ENCODE measurements at regions not wholly inside any gene's neighbourhood (a gene's known extent, or its start where the extent isn't known, plus 50 kb on each side); places are given as distances from the start of the nearest gene placed in this dataset.
A peak's percentile ranks its signal among the peaks of the same experiment; 100 is the strongest.
"Not testable (repeated sequence)": the region's sequence is repeated elsewhere in the genome, so short reads cannot be mapped to it uniquely, and the experiment has no call there.

DNA sequence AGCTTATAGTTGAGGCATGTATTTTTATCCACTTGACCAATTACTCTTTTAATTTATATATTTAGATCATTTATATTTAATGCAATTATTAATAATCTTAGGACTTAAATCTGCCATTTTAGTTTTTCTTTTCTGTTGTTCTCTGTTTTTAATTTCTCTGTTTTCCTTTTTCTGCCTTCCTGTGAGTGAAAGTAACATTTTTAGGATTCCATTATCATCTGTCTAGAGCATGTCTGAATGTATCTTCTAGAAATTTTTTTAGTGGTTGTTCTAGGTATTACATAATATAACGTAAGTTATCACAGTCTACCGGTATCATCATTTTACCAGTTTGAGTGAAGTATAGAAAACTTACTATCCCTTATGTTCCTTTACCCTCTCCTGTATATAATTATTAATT lies 197.3 kb downstream of the UNC5CL start:
- TF ChIP-seq, protein P1, sequence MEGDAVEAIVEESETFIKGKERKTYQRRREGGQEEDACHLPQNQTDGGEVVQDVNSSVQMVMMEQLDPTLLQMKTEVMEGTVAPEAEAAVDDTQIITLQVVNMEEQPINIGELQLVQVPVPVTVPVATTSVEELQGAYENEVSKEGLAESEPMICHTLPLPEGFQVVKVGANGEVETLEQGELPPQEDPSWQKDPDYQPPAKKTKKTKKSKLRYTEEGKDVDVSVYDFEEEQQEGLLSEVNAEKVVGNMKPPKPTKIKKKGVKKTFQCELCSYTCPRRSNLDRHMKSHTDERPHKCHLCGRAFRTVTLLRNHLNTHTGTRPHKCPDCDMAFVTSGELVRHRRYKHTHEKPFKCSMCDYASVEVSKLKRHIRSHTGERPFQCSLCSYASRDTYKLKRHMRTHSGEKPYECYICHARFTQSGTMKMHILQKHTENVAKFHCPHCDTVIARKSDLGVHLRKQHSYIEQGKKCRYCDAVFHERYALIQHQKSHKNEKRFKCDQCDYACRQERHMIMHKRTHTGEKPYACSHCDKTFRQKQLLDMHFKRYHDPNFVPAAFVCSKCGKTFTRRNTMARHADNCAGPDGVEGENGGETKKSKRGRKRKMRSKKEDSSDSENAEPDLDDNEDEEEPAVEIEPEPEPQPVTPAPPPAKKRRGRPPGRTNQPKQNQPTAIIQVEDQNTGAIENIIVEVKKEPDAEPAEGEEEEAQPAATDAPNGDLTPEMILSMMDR (IDR thresholded peaks at IDR 0.05; ENCODE audit: insufficient read depth, low read depth, low read length, missing control alignments), result no peak
- no peak for DNase-seq (ENCODE audit: low read depth)
- no peak overlapping the region for H3K4me3 ChIP-seq (ENCODE audit: low read length)

DNA sequence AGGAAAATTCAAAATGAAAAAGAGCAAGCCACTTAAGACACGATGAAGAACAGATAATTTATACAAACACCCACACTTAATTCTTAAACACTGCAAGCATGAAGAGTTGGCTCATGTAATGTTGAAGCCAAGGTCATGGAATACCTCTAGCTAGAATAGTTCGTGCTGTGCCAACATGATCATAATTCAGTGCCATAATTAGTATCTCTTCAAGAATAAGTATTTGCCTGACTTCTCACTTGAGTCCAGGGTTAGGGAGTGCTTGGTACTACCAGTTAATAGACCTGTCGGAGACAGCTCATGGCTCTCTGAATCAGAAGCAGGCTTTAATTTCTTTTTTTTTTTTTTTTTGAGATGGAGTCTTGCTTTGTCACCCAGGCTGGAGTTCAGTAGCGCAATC lies 206.3 kb downstream of the UNC5CL start:
- TF ChIP-seq, protein P1 (IDR thresholded peaks at IDR 0.05; ENCODE audit: insufficient read depth, low read depth, low read length, missing control alignments), result no peak
- H3K4me3 ChIP-seq (ENCODE audit: low read length), result no peak overlapping the region
- no peak for DNase-seq (ENCODE audit: low read depth)

DNA sequence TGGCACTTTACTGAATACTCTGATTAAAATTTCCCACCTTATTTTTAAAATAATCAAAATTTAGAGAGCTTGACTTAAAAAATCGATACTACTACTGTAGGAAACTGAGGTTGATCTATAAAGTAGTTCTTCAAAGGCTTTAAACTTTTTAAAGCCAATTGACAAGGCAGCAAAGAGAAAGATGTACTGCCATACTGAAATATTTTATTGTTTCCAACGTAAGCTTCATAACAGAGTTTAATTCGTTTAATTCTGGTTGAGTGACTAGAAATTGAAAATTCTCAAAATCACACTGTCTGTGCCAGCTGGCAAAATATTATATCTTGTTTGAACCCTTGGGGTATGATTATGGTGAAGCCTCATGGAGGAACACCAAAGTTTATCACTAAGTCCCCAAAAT lies 207.6 kb downstream of the UNC5CL start:
- TF ChIP-seq, protein P1 (IDR thresholded peaks at IDR 0.05; ENCODE audit: insufficient read depth, low read depth, low read length, missing control alignments), result no peak
- no peak for DNase-seq (ENCODE audit: low read depth)
- no peak overlapping the region for H3K4me3 ChIP-seq (ENCODE audit: low read length)

DNA sequence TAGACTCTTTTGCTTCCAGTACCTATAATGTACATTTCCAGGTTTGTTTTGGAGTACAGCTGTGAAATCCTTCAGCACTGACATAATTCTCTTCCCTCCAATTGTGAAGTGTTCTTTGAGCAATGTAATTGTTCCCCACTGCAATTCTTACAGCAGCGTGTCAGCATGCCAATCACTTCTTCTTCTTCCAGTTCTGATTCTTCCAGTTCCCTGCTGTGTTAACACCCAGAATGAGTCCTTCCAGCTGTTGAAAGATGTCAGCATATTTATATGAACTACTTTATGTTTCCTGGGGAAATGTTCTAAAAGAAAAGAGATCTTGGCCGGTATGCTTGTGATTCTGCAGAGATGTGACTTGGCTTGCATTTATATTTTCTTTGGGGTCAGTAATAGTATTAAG lies 213.9 kb downstream of the UNC5CL start:
- DNase-seq (ENCODE audit: low read depth), result no peak
- TF ChIP-seq, protein P1 (IDR thresholded peaks at IDR 0.05; ENCODE audit: insufficient read depth, low read depth, low read length, missing control alignments), result no peak
- H3K4me3 ChIP-seq (ENCODE audit: low read length), result no peak overlapping the region

DNA sequence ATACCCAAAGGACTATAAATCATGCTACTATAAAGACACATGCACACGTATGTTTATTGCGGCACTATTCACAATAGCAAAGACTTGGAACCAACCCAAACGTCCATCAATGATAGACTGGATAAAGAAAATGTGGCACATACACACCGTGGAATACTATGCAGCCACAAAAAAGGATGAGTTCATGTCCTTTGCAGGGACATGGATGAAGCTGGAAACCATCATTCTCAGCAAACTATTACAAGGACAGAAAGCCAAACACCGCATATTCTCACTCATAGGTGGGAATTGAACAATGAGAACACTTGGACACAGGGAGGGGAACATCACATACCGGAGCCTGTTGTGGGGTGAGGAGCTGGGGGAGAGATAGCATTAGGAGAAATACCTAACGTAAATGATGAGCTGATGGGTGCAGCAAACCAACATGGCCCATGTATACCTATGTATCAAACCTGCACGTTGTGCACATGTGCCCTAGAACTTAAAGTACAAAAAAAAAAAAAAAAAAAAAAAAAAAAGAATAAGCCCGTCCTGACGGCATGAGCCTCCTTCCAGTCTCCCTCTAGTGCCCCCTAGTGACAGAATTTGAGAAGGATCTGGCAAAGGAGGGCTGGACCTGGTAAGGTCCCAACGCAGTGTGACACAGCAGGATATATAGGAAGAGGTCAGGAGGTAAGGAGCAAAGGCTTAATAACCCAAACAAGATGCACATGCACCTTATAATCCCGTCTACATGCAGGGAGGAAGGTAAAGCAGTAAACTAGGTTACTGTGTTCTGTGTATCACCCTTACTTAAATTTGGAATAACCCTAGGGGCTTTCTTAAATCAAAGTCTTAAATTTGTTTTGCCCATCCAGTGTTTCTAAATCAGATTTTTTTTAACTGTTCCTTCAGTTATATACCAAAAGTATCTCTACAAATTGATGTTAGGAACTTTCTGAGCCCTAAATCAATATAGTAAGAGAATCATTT lies 214.8 kb downstream of the UNC5CL start:
- DNase-seq (ENCODE audit: low read depth), result peak; percentile 69
- not testable (repeated sequence) for H3K4me3 ChIP-seq (ENCODE audit: low read length)
- TF ChIP-seq, protein P1 (IDR thresholded peaks at IDR 0.05; ENCODE audit: insufficient read depth, low read depth, low read length, missing control alignments), result peak; percentile 64

DNA sequence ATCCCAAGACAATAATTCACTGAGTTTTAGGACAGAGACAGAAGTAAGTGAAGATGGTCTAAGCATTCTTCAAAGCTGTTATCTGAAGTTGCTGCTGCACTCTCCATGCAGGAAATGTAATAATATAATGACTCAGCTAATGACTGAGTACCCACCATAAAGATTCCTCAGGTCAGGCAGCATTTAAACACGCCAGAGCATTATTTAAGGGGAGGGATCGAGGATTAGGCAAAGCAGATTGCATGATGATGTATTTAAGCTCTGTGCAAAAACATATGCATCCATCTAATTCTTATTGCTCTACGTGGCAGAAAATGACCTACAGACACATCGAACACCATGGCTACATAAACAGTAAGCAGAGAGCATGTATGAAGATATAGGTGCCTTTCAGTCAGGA lies 216.4 kb downstream of the UNC5CL start:
- no peak overlapping the region for H3K4me3 ChIP-seq (ENCODE audit: low read length)
- TF ChIP-seq, protein P1 (IDR thresholded peaks at IDR 0.05; ENCODE audit: insufficient read depth, low read depth, low read length, missing control alignments), result no peak
- peak; percentile 2 for DNase-seq (ENCODE audit: low read depth)
